ENCODE measurements at regions not wholly inside any gene's neighbourhood (a gene's known extent, or its start where the extent isn't known, plus 50 kb on each side); places are given as distances from the start of the nearest gene placed in this dataset.

GRCh38 chr11:83374311-83374710 is 88.1 kb upstream of the CCDC90B start:
- Histone ChIP-seq H3K4me1 (ENCODE audit: control insufficient read depth in 1 of 2, extremely low read depth in 1 of 2, insufficient read depth in 2 of 2, low read length in 2 of 2) (no peaks in the 10 kb centered on the region), H3K27me3 (replicated peaks in 1 of 2; ENCODE audit: control insufficient read depth in 2 of 2, extremely low read depth in 1 of 2, insufficient read depth in 2 of 2, low read length in 1 of 2) (no peaks in the 10 kb centered on the region), H3K9me3 (no peaks in the 10 kb centered on the region), H3K36me3 (ENCODE audit: control insufficient read depth in 2 of 2, extremely low read depth in 1 of 2, insufficient read depth in 1 of 2, low read length in 1 of 2) (no peaks in the 10 kb centered on the region), H3K4me3 (ENCODE audit: control insufficient read depth in 1 of 2, extremely low read depth in 1 of 2, low read length in 1 of 2) (no peak overlapping the region), H3K27ac (ENCODE audit: low read length) (no peak overlapping the region)
- no peak overlapping the region for H3K27ac Mint-ChIP-seq
- peaks cover 0 to 5% (median 4%) of the 10 kb centered on the region in 3 donors for H3K9me3 Mint-ChIP-seq
- peaks cover 3% of the 10 kb centered on the region for H3K36me3 Mint-ChIP-seq
- peaks cover 7 to 15% of the 10 kb centered on the region in 2 donors for H3K27me3 Mint-ChIP-seq
- CTCF ChIA-PET: interaction anchor here in 1 of 2 donors (0.7 kb wide), 1 partner anchor 55 kb away, joined by 3 read pairs; no protein-coding TSS in a partner anchor
- no peaks in the 10 kb centered on the region for H3K4me1 Mint-ChIP-seq
- H3K4me3 Mint-ChIP-seq: no peak overlapping the region
- POLR2A ChIA-PET: no interaction called here
- no peak for ATAC-seq (replicated peaks in 1 of 4)
- DNase-seq: no peak

GRCh38 chr11:83371489-83371888 is 85.3 kb upstream of the CCDC90B start:
- no peak for ATAC-seq (replicated peaks in 1 of 4)
- CTCF ChIA-PET: no interaction called here

GRCh38 chr11:83367745-83368144 is 81.6 kb upstream of the CCDC90B start:
- Mint-ChIP-seq H3K9me3 (peaks cover 14 to 26% (median 24%) of the 10 kb centered on the region in 3 donors), H3K27ac (no peak overlapping the region), H3K36me3 (no peaks in the 10 kb centered on the region), H3K27me3 (no peaks in the 10 kb centered on the region), H3K4me1 (no peaks in the 10 kb centered on the region), H3K4me3 (no peak overlapping the region)
- no peaks in the 10 kb centered on the region for H3K27me3 ChIP-seq (replicated peaks in 1 of 2; ENCODE audit: control insufficient read depth in 2 of 2, extremely low read depth in 1 of 2, insufficient read depth in 2 of 2, low read length in 1 of 2)
- 93% methylated on average over 3 of the region's 7 CpGs for WGBS (ENCODE audit: insufficient coverage)
- H3K36me3 ChIP-seq (ENCODE audit: control insufficient read depth in 2 of 2, extremely low read depth in 1 of 2, insufficient read depth in 1 of 2, low read length in 1 of 2): no peaks in the 10 kb centered on the region
- no peaks in the 10 kb centered on the region for H3K9me3 ChIP-seq
- H3K27ac ChIP-seq (ENCODE audit: low read length): no peak overlapping the region
- ATAC-seq (replicated peaks in 1 of 4) (no peak), DNase-seq (no peak)
- H3K4me1 ChIP-seq (ENCODE audit: control insufficient read depth in 1 of 2, extremely low read depth in 1 of 2, insufficient read depth in 2 of 2, low read length in 2 of 2): no peaks in the 10 kb centered on the region
- CTCF ChIA-PET: no interaction called here
- POLR2A ChIA-PET: no interaction called here
- no peak overlapping the region for H3K4me3 ChIP-seq (ENCODE audit: control insufficient read depth in 1 of 2, extremely low read depth in 1 of 2, low read length in 1 of 2)

More at GRCh38 chr11:83371489-83371888, 85.3 kb upstream of the CCDC90B start:
- H3K4me3 ChIP-seq (ENCODE audit: control insufficient read depth in 1 of 2, extremely low read depth in 1 of 2, low read length in 1 of 2): no peak overlapping the region
- Mint-ChIP-seq H3K9me3 (peaks cover 14 to 24% (median 23%) of the 10 kb centered on the region in 3 donors), H3K4me1 (no peaks in the 10 kb centered on the region), H3K27ac (no peak overlapping the region), H3K27me3 (peaks cover 5 to 15% of the 10 kb centered on the region in 2 donors), H3K4me3 (no peak overlapping the region), H3K36me3 (no peaks in the 10 kb centered on the region)
- H3K36me3 ChIP-seq (ENCODE audit: control insufficient read depth in 2 of 2, extremely low read depth in 1 of 2, insufficient read depth in 1 of 2, low read length in 1 of 2): no peaks in the 10 kb centered on the region
- POLR2A ChIA-PET: no interaction called here
- H3K4me1 ChIP-seq (ENCODE audit: control insufficient read depth in 1 of 2, extremely low read depth in 1 of 2, insufficient read depth in 2 of 2, low read length in 2 of 2): no peaks in the 10 kb centered on the region
- no peak for DNase-seq
- H3K27me3 ChIP-seq (replicated peaks in 1 of 2; ENCODE audit: control insufficient read depth in 2 of 2, extremely low read depth in 1 of 2, insufficient read depth in 2 of 2, low read length in 1 of 2): no peaks in the 10 kb centered on the region
- no peak overlapping the region for H3K27ac ChIP-seq (ENCODE audit: low read length)
- H3K9me3 ChIP-seq: no peaks in the 10 kb centered on the region

DNA sequence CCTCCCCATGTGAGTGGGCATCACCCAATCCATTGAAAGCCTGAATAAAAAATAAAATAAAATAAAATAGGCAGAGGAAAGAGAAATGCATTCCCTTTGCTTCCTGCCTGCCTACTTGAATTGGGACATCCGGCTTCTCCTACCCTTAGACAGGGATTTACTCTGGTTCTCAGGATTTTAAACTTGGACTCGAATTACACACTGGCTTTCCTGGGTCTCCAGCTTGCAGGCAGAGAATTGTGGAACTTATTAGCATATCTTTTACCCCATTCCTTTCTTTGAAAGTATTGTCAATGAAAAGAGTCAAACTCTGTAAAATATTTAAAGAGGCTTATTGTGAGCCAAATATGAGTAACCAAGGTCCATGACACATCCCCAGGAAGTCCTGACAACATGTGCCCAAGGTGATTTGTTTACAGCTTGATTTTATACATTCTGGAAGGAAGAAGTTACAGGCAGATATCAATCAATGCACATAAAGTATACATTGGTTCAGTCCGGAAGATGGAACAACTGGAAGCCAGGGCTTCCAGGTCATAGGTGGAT is 78.4 kb upstream of the CCDC90B start:
- Mint-ChIP-seq H3K4me1 (no peaks in the 10 kb centered on the region), H3K36me3 (no peaks in the 10 kb centered on the region), H3K27ac (no peak overlapping the region), H3K9me3 (peaks cover 14 to 24% (median 21%) of the 10 kb centered on the region in 3 donors), H3K4me3 (no peak overlapping the region), H3K27me3 (no peaks in the 10 kb centered on the region)
- H3K36me3 ChIP-seq (ENCODE audit: control insufficient read depth in 2 of 2, extremely low read depth in 1 of 2, insufficient read depth in 1 of 2, low read length in 1 of 2): no peaks in the 10 kb centered on the region
- no peaks in the 10 kb centered on the region for H3K27me3 ChIP-seq (replicated peaks in 1 of 2; ENCODE audit: control insufficient read depth in 2 of 2, extremely low read depth in 1 of 2, insufficient read depth in 2 of 2, low read length in 1 of 2)
- ChIA-PET POLR2A (no interaction called here), CTCF (no interaction called here)
- ATAC-seq (replicated peaks in 1 of 4) (no peak), DNase-seq (no peak)
- H3K9me3 ChIP-seq: no peaks in the 10 kb centered on the region
- no peak overlapping the region for H3K4me3 ChIP-seq (ENCODE audit: control insufficient read depth in 1 of 2, extremely low read depth in 1 of 2, low read length in 1 of 2)
- H3K4me1 ChIP-seq (ENCODE audit: control insufficient read depth in 1 of 2, extremely low read depth in 1 of 2, insufficient read depth in 2 of 2, low read length in 2 of 2): no peaks in the 10 kb centered on the region
- no peak overlapping the region for H3K27ac ChIP-seq (ENCODE audit: low read length)
- WGBS (ENCODE audit: insufficient coverage): 80% methylated on average over 1 of the region's 3 CpGs

DNA sequence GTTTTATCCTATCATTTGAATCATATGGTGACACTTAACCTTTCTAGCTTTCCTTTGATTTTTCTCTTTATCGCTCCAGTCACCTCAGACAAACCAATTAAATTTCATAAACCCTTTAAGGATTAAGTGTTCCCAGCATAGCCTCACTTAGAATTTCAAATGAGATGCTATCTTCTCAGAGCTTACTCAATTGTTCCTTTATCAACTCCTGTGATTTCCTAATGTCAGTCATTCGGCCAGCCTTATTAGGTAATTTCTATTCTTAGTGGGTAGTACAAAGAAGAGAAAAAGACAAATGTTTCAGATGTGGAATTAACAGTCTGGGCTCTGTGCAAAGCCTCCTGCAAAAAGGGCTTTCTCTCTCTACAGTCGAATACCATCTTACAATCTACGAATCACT is 77.1 kb upstream of the CCDC90B start:
- H3K4me3 Mint-ChIP-seq: no peak overlapping the region
- CTCF ChIA-PET: no interaction called here
- Histone ChIP-seq H3K4me1 (ENCODE audit: control insufficient read depth in 1 of 2, extremely low read depth in 1 of 2, insufficient read depth in 2 of 2, low read length in 2 of 2) (no peaks in the 10 kb centered on the region), H3K27me3 (replicated peaks in 1 of 2; ENCODE audit: control insufficient read depth in 2 of 2, extremely low read depth in 1 of 2, insufficient read depth in 2 of 2, low read length in 1 of 2) (no peaks in the 10 kb centered on the region), H3K4me3 (ENCODE audit: control insufficient read depth in 1 of 2, extremely low read depth in 1 of 2, low read length in 1 of 2) (no peak overlapping the region), H3K9me3 (no peaks in the 10 kb centered on the region), H3K27ac (ENCODE audit: low read length) (no peak overlapping the region), H3K36me3 (ENCODE audit: control insufficient read depth in 2 of 2, extremely low read depth in 1 of 2, insufficient read depth in 1 of 2, low read length in 1 of 2) (no peaks in the 10 kb centered on the region)
- H3K27me3 Mint-ChIP-seq: no peaks in the 10 kb centered on the region
- 78% methylated on average over 1 of the region's 4 CpGs for WGBS (ENCODE audit: insufficient coverage)
- DNase-seq (no peak), ATAC-seq (replicated peaks in 1 of 4) (no peak)
- no peaks in the 10 kb centered on the region for H3K36me3 Mint-ChIP-seq
- POLR2A ChIA-PET: no interaction called here
- no peaks in the 10 kb centered on the region for H3K4me1 Mint-ChIP-seq
- H3K27ac Mint-ChIP-seq: no peak overlapping the region
- peaks cover 11 to 18% (median 15%) of the 10 kb centered on the region in 3 donors for H3K9me3 Mint-ChIP-seq

DNA sequence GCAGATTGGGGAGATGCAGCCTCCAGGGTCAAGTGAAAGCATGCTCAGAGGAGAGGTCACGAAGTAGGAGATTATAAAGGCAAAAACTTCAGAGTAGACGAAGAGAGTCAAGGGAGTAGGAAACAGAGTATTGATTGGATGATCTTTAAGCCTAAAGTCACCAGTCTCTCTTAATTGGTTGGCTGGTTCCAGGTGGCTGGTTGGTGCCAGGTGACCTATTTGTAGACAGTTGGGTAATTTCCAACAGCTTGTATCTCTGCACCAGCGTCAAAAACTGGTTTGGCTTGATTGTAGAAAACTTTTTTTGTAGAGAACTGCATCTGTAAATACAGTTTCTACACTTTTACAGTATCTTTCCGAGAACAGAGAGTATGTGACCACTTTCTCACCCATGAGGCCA is 75.7 kb upstream of the CCDC90B start:
- no peak for DNase-seq
- no peaks in the 10 kb centered on the region for H3K36me3 Mint-ChIP-seq
- no peak for ATAC-seq (replicated peaks in 1 of 4)
- POLR2A ChIA-PET: no interaction called here
- no peaks in the 10 kb centered on the region for H3K4me1 Mint-ChIP-seq
- no peaks in the 10 kb centered on the region for H3K36me3 ChIP-seq (ENCODE audit: control insufficient read depth in 2 of 2, extremely low read depth in 1 of 2, insufficient read depth in 1 of 2, low read length in 1 of 2)
- peaks cover 0 to 4% (median under 1%) of the 10 kb centered on the region in 3 donors for H3K9me3 Mint-ChIP-seq
- CTCF ChIA-PET: no interaction called here
- 39% methylated on average over 2 of the region's 4 CpGs for WGBS (ENCODE audit: insufficient coverage)
- H3K27ac ChIP-seq (ENCODE audit: low read length): no peak overlapping the region
- no peaks in the 10 kb centered on the region for H3K9me3 ChIP-seq
- H3K27ac Mint-ChIP-seq: no peak overlapping the region
- H3K27me3 ChIP-seq (replicated peaks in 1 of 2; ENCODE audit: control insufficient read depth in 2 of 2, extremely low read depth in 1 of 2, insufficient read depth in 2 of 2, low read length in 1 of 2): no peaks in the 10 kb centered on the region
- no peak overlapping the region for H3K4me3 Mint-ChIP-seq
- no peak overlapping the region for H3K4me3 ChIP-seq (ENCODE audit: control insufficient read depth in 1 of 2, extremely low read depth in 1 of 2, low read length in 1 of 2)
- no peaks in the 10 kb centered on the region for H3K27me3 Mint-ChIP-seq
- no peaks in the 10 kb centered on the region for H3K4me1 ChIP-seq (ENCODE audit: control insufficient read depth in 1 of 2, extremely low read depth in 1 of 2, insufficient read depth in 2 of 2, low read length in 2 of 2)

DNA sequence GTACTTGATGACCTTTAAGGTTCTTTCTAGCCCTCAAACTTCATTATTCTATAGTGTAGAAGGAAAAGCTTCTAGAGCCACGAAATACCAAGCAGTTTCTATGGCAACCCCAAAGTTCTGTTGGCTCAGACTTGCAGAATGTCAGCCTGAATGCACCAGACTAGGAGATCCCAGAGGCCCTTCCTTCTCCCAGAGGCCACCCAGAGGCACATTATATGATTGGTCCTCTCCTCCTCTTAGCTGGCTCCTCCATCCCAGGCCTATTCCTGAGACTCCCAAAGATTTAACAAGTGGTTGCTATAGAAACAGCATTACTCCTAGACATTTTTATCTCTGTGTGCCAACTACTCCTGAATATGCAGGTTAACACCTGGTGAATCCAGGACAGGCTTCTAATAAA is 69.2 kb upstream of the CCDC90B start:
- Mint-ChIP-seq H3K9me3 (peaks cover 4% of the 10 kb centered on the region in 3 donors), H3K27ac (no peak overlapping the region), H3K4me3 (no peak overlapping the region), H3K27me3 (peaks cover 0 to 2% of the 10 kb centered on the region in 2 donors), H3K4me1 (no peaks in the 10 kb centered on the region), H3K36me3 (no peaks in the 10 kb centered on the region)
- no peak overlapping the region for H3K4me3 ChIP-seq (ENCODE audit: control insufficient read depth in 1 of 2, extremely low read depth in 1 of 2, low read length in 1 of 2)
- H3K9me3 ChIP-seq: no peaks in the 10 kb centered on the region
- no CpG with 5 or more reads among the region's 1 CpG for WGBS (ENCODE audit: insufficient coverage)
- ATAC-seq (replicated peaks in 1 of 4): no peak
- ChIA-PET CTCF (no interaction called here), POLR2A (no interaction called here)
- H3K27me3 ChIP-seq (replicated peaks in 1 of 2; ENCODE audit: control insufficient read depth in 2 of 2, extremely low read depth in 1 of 2, insufficient read depth in 2 of 2, low read length in 1 of 2): no peaks in the 10 kb centered on the region
- no peaks in the 10 kb centered on the region for H3K4me1 ChIP-seq (ENCODE audit: control insufficient read depth in 1 of 2, extremely low read depth in 1 of 2, insufficient read depth in 2 of 2, low read length in 2 of 2)
- no peak overlapping the region for H3K27ac ChIP-seq (ENCODE audit: low read length)
- no peaks in the 10 kb centered on the region for H3K36me3 ChIP-seq (ENCODE audit: control insufficient read depth in 2 of 2, extremely low read depth in 1 of 2, insufficient read depth in 1 of 2, low read length in 1 of 2)
- no peak for DNase-seq
